ENCODE measurements at regions not wholly inside any gene's neighbourhood (a gene's known extent, or its start where the extent isn't known, plus 50 kb on each side); places are given as distances from the start of the nearest gene placed in this dataset.

DNA sequence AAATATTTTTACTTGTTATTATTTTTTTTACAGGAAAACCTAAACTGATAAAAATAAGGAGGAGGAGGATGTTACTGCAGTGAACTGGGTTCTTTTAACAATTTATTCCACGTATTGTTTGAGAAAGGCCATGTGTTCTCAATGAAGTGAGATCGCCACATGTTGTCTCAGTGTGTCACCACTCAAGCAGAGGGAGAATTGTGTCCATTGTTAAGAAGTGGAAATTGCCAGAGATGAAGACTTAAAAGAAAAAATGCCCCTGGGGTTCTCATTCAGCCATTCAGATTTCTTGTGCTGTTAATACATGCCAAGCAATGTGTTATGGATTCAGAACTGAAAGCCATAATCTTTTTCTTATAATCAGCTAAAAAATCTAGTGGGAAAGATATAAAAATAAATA lies 297.1 kb downstream of the NSUN3 start:
- H3K9me2 ChIP-seq (replicated peaks; ENCODE audit: control insufficient read depth, low read length) = no peaks in the 10 kb centered on the region
- H3K4me1 ChIP-seq (ENCODE audit: control insufficient read depth, low read length) = no peaks in the 10 kb centered on the region
- H3K79me2 ChIP-seq (ENCODE audit: control insufficient read depth, low read length) = no peaks in the 10 kb centered on the region
- no peak overlapping the region for H3K4me3 ChIP-seq (ENCODE audit: low read length)
- H3K36me3 ChIP-seq (ENCODE audit: control insufficient read depth, low read length) = no peaks in the 10 kb centered on the region
- no peak overlapping the region for H3K4me2 ChIP-seq (ENCODE audit: low read length)
- TF ChIP-seq, protein P1, sequence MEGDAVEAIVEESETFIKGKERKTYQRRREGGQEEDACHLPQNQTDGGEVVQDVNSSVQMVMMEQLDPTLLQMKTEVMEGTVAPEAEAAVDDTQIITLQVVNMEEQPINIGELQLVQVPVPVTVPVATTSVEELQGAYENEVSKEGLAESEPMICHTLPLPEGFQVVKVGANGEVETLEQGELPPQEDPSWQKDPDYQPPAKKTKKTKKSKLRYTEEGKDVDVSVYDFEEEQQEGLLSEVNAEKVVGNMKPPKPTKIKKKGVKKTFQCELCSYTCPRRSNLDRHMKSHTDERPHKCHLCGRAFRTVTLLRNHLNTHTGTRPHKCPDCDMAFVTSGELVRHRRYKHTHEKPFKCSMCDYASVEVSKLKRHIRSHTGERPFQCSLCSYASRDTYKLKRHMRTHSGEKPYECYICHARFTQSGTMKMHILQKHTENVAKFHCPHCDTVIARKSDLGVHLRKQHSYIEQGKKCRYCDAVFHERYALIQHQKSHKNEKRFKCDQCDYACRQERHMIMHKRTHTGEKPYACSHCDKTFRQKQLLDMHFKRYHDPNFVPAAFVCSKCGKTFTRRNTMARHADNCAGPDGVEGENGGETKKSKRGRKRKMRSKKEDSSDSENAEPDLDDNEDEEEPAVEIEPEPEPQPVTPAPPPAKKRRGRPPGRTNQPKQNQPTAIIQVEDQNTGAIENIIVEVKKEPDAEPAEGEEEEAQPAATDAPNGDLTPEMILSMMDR (IDR thresholded peaks at IDR 0.05; ENCODE audit: low read depth, low read length, poor library complexity, severe bottlenecking) = no peak
- no peak for TF ChIP-seq EZH2phosphoT487 (IDR thresholded peaks at IDR 0.05; ENCODE audit: borderline replicate concordance, low read length)
- H3K27me3 ChIP-seq (ENCODE audit: control insufficient read depth, low read length) = no peaks in the 10 kb centered on the region
- no peaks in the 10 kb centered on the region for H4K20me1 ChIP-seq (ENCODE audit: control insufficient read depth, insufficient read depth, low read depth, low read length)
- no peaks in the 10 kb centered on the region for H3K9me3 ChIP-seq (ENCODE audit: control insufficient read depth, insufficient read depth, low read length)
- H3F3A ChIP-seq (ENCODE audit: control insufficient read depth, insufficient read depth) = no peaks in the 10 kb centered on the region
- no peak overlapping the region for H3K27ac ChIP-seq (ENCODE audit: low read depth, low read length)

DNA sequence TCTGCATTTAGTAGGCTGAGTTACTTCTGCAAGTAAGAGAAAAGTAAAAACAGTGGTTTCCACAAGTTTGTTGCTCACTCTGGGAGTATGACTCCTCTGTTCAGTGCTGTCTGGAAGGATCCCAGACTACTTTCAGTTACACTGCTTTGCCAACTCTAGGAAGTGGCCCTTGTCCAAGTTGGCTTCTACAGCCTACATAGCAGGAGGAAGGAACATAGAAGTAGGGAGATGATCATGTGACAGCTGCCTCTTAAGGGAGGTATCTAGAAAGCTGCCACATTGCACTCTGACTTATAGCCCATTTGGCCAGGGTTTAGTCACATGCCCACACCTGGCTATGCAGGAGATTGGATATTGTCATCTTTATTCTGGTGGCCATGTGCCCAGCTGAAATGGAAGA lies 298.1 kb downstream of the NSUN3 start:
- Histone ChIP-seq H4K20me1 (ENCODE audit: control insufficient read depth, insufficient read depth, low read depth, low read length) (no peaks in the 10 kb centered on the region), H3K9me3 (ENCODE audit: control insufficient read depth, insufficient read depth, low read length) (no peaks in the 10 kb centered on the region), H3K79me2 (ENCODE audit: control insufficient read depth, low read length) (no peaks in the 10 kb centered on the region), H3K27ac (ENCODE audit: low read depth, low read length) (no peak overlapping the region), H3K36me3 (ENCODE audit: control insufficient read depth, low read length) (no peaks in the 10 kb centered on the region), H3K9me2 (replicated peaks; ENCODE audit: control insufficient read depth, low read length) (no peaks in the 10 kb centered on the region), H3K4me3 (ENCODE audit: low read length) (no peak overlapping the region), H3K4me2 (ENCODE audit: low read length) (no peak overlapping the region), H3K27me3 (ENCODE audit: control insufficient read depth, low read length) (no peaks in the 10 kb centered on the region), H3K4me1 (ENCODE audit: control insufficient read depth, low read length) (no peaks in the 10 kb centered on the region), H3F3A (ENCODE audit: control insufficient read depth, insufficient read depth) (no peaks in the 10 kb centered on the region)
- TF ChIP-seq EZH2phosphoT487 (IDR thresholded peaks at IDR 0.05; ENCODE audit: borderline replicate concordance, low read length) = no peak
- TF ChIP-seq, protein P1 (IDR thresholded peaks at IDR 0.05; ENCODE audit: low read depth, low read length, poor library complexity, severe bottlenecking) = no peak

DNA sequence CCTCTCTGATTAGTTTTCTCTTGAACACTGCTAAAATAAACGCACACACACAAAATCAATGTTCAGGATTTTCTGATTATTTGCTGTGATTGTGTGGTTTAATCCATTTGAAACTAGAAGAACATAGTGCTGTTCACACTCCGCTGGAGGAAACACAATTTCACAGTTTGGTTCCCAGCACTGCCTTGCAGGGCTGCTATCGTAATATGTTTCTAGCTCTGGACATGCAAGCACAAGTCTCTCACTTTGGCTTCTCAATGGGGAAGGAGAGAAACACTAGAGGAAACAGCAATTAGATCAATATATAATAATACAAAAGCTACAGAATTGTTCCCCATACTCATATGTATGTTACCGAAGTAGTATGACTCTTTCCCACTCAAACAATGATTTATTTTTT lies 299.5 kb downstream of the NSUN3 start:
- Histone ChIP-seq H3K4me2 (ENCODE audit: low read length) (no peak overlapping the region), H3K79me2 (ENCODE audit: control insufficient read depth, low read length) (no peaks in the 10 kb centered on the region), H3K27me3 (ENCODE audit: control insufficient read depth, low read length) (no peaks in the 10 kb centered on the region), H3K9me3 (ENCODE audit: control insufficient read depth, insufficient read depth, low read length) (no peaks in the 10 kb centered on the region), H3F3A (ENCODE audit: control insufficient read depth, insufficient read depth) (no peaks in the 10 kb centered on the region), H4K20me1 (ENCODE audit: control insufficient read depth, insufficient read depth, low read depth, low read length) (no peaks in the 10 kb centered on the region), H3K4me3 (ENCODE audit: low read length) (no peak overlapping the region), H3K27ac (ENCODE audit: low read depth, low read length) (no peak overlapping the region), H3K36me3 (ENCODE audit: control insufficient read depth, low read length) (no peaks in the 10 kb centered on the region), H3K4me1 (ENCODE audit: control insufficient read depth, low read length) (no peaks in the 10 kb centered on the region), H3K9me2 (replicated peaks; ENCODE audit: control insufficient read depth, low read length) (no peaks in the 10 kb centered on the region)
- TF ChIP-seq, protein P1 (IDR thresholded peaks at IDR 0.05; ENCODE audit: low read depth, low read length, poor library complexity, severe bottlenecking) = no peak
- TF ChIP-seq EZH2phosphoT487 (IDR thresholded peaks at IDR 0.05; ENCODE audit: borderline replicate concordance, low read length) = no peak

- Histone ChIP-seq H3K4me1 (ENCODE audit: control insufficient read depth, low read length) (no peaks in the 10 kb centered on the region), H3K9me2 (replicated peaks; ENCODE audit: control insufficient read depth, low read length) (no peaks in the 10 kb centered on the region), H3K36me3 (ENCODE audit: control insufficient read depth, low read length) (no peaks in the 10 kb centered on the region), H3K27ac (ENCODE audit: low read depth, low read length) (no peak overlapping the region), H4K20me1 (ENCODE audit: control insufficient read depth, insufficient read depth, low read depth, low read length) (no peaks in the 10 kb centered on the region), H3K9me3 (ENCODE audit: control insufficient read depth, insufficient read depth, low read length) (no peaks in the 10 kb centered on the region), H3F3A (ENCODE audit: control insufficient read depth, insufficient read depth) (no peaks in the 10 kb centered on the region), H3K79me2 (ENCODE audit: control insufficient read depth, low read length) (no peaks in the 10 kb centered on the region), H3K4me2 (ENCODE audit: low read length) (no peak overlapping the region), H3K4me3 (ENCODE audit: low read length) (no peak overlapping the region), H3K27me3 (ENCODE audit: control insufficient read depth, low read length) (no peaks in the 10 kb centered on the region)
- TF ChIP-seq, protein P1 (IDR thresholded peaks at IDR 0.05; ENCODE audit: low read depth, low read length, poor library complexity, severe bottlenecking) = no peak
- no peak for TF ChIP-seq EZH2phosphoT487 (IDR thresholded peaks at IDR 0.05; ENCODE audit: borderline replicate concordance, low read length)
Observed at GRCh38 chr3:94365006-94365405, 302.1 kb downstream of the NSUN3 start.

All from DOHH2 (cell line).